ENCODE measurements at regions not wholly inside any gene's neighbourhood (a gene's known extent, or its start where the extent isn't known, plus 50 kb on each side); places are given as distances from the start of the nearest gene placed in this dataset.
A peak's percentile ranks its signal among the peaks of the same experiment; 100 is the strongest.

DNA sequence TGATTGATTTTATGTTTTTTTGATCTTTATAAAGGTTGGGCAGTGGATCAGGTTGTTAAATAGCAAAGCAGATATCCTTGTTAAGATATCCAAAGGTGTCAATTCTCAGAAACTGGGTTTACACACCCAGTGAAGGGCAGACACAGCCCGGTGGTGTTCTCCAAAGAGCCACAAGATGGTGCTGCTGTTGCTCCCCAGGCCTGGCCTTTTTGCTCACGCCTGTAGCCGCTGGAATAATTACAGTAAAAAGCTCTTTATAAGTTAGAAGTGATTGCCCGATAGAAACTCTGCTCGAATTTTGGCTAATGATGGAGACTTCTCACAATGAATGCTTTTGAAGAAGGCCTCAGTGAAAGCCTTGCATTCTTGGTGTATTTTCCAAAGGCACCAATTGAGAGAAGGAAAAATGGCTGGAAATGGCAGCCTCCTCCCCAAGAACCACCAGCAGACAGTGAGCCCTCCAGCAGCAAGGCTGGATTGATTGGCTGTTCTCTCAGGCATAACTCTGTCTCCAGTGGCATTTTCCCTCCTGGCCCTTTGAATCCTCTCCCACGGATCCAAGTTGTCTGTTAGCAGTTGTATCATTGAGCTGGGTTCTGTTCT, 120.5 kb upstream of the CHD6 start:
- TF ChIP-seq, protein P1, sequence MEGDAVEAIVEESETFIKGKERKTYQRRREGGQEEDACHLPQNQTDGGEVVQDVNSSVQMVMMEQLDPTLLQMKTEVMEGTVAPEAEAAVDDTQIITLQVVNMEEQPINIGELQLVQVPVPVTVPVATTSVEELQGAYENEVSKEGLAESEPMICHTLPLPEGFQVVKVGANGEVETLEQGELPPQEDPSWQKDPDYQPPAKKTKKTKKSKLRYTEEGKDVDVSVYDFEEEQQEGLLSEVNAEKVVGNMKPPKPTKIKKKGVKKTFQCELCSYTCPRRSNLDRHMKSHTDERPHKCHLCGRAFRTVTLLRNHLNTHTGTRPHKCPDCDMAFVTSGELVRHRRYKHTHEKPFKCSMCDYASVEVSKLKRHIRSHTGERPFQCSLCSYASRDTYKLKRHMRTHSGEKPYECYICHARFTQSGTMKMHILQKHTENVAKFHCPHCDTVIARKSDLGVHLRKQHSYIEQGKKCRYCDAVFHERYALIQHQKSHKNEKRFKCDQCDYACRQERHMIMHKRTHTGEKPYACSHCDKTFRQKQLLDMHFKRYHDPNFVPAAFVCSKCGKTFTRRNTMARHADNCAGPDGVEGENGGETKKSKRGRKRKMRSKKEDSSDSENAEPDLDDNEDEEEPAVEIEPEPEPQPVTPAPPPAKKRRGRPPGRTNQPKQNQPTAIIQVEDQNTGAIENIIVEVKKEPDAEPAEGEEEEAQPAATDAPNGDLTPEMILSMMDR (conservative IDR thresholded peaks at IDR 0.05): peak; percentile 98
- no peak for TF ChIP-seq ZFX (IDR thresholded peaks at IDR 0.05)

Measured in C4-2B (cell line).